ENCODE measurements at regions not wholly inside any gene's neighbourhood (a gene's known extent, or its start where the extent isn't known, plus 50 kb on each side); places are given as distances from the start of the nearest gene placed in this dataset.

- TF ChIP-seq EZH2 (IDR thresholded peaks at IDR 0.05) (no peak), POLR2AphosphoS5 (IDR thresholded peaks at IDR 0.05; ENCODE audit: borderline replicate concordance, low read depth, low read length) (no peak), FOXP2 (optimal IDR thresholded peaks at IDR 0.05; ENCODE audit: control extremely low read depth, extremely low read length, insufficient read depth) (no peak)
Measured at GRCh38 chr5:36815871-36816270, 60.7 kb upstream of the NIPBL start.
